ENCODE measurements at regions not wholly inside any gene's neighbourhood (a gene's known extent, or its start where the extent isn't known, plus 50 kb on each side); places are given as distances from the start of the nearest gene placed in this dataset.

GRCh38 chr22:49199224-49199623 lies 628.4 kb downstream of the BRD1 start:
- DNase-seq (ENCODE audit: extremely low read depth in 1 of 2, low read depth in 1 of 2): no peak

DNA sequence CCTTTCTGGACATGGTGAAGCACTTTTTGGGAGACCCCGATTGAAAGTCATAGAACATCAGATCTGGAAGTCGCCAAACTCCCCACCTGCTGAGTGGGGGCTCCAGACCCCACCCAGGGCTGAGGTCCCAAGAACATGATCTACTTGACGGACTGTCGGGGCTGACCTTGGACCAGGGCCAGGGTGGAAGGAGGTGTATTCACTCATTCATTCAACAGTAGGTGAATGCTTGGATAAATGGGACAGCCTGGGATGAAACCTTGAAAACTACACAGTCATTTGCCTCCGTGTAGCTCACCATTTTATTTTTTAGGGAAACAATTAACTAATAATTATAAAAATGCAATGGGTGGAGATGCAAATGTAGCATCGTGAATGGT lies 629.0 kb downstream of the BRD1 start:
- DNase-seq (ENCODE audit: extremely low read depth in 1 of 2, low read depth in 1 of 2): no peak

DNA sequence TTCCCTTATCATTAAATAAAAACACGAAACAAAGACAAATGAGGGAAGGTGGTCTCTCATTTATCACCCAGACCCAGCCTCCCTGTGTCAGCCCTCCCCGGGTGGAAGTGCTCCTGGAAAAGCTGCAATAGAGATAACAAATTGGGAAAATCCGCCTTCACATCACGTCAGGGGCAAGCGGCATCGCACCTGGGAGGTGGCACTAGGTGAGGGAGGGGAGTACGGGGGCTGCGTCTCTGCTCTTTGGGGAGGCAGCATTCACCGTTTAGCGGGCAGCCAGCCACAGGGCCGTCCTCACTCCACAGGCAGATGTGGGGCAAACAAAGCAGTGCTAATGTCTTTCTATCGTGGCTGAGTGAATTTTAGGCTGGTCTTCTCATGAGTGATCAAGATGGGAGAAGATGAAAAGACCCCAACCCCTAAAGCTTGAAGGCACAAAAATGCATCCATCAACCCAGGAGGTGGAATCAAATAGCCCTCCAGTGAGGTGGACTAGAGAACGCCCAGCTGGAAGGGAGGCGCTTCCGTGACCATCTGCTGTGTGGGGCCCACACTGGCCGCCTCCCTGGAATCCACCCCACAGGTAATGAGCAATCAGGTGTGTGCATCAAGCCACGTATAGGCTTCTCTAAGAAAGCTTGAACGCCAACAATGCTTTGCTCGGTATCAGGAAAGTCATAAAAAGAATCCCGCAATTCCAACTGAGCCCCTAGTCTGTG lies 629.5 kb downstream of the BRD1 start:
- DNase-seq (ENCODE audit: extremely low read depth in 1 of 2, low read depth in 1 of 2): no peak

GRCh38 chr22:49197505-49197904 lies 630.2 kb downstream of the BRD1 start:
- no peak for DNase-seq (ENCODE audit: extremely low read depth in 1 of 2, low read depth in 1 of 2)

DNA sequence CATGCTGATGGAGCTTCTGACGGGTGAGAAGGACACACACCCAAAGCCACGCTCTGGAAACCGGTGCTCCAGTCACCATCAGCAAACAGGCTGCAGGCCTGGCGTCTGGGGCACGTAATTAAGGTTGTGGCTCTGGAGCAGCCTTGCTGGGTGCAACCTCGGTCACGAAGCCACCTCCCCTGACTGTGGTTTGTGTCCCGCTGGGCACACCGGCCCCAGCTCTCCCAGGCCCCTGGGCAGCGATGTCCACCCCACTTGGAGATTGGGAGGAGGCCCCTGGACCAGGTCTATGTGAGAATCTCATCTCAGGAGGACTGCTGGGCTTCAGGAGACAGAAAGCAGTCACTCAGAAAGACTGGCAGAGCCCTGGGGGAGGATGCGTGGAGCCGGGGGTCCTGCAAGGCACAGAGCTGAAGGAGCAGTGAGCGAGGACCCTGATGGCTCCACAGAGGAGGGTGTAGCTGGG lies 631.6 kb downstream of the BRD1 start:
- DNase-seq (ENCODE audit: extremely low read depth in 1 of 2, low read depth in 1 of 2): no peak

DNA sequence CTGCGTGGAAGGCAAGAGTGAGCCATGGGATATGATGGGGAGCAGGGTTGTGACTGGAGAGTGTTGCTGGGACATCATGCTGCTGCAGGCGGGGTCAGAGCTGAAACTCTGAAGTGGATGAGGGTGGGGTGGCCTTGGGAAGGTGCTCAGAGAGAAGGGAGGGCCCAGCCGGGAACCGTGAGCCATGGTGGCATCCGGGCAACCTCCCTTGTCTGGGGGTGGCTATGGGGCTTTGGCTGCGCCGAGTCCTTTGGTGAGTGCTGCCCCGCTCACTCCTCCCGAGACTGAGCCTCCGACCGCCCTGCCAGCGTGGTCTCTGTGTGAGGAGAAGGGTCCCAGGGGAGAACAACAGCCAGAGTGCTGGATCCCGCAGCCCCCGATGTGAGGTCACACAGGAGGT lies 632.0 kb downstream of the BRD1 start:
- no peak for DNase-seq (ENCODE audit: extremely low read depth in 1 of 2, low read depth in 1 of 2)

DNA sequence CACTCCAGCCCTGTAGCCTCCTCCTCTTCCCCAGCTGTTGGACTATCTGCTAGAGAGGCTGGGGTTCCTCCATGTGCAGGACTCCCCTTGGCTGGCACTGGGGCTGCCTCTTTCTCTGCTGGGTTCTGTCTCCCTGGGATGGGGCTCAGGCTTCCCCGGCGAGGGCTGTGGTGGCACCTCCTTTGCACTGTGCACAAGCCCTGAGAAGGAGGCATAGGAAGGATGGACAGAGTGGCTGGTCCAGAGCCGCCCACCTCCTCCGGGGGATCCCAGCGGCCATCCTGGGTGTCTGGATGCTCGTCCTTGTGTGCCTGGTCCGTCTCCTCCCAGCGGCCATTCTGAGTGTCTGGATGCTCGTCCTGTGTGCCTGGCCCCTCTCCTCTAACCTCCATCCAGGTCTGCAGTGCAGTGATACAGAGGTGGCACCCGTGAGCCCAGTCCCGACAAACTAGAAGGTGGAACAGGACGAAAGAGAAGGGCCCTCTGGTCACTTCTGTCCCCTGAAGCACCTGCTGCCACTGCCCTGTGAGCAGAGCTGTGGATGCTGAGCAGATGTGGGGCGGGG lies 633.7 kb downstream of the BRD1 start:
- no peak for DNase-seq (ENCODE audit: extremely low read depth in 1 of 2, low read depth in 1 of 2)

DNA sequence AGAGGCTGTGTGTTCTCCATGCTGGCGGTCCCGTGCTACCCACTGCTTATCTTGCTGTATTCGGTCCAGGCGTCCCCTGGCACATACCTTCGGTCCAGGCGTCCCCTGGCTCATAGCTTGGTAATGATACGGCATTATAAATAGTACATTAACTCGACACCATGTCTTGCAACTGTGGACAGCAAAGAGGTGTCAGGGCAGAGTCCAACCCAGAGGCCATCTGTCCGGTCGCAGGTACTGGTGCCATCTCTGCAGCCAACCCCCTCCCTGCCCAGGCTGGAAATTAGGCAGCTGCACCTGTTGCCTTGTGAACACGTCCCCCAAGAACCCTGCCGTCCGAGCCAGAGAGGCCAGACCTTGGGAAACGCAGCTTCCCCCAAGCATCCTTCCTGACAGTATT lies 634.3 kb downstream of the BRD1 start:
- no peak for DNase-seq (ENCODE audit: extremely low read depth in 1 of 2, low read depth in 1 of 2)

- DNase-seq (ENCODE audit: extremely low read depth in 1 of 2, low read depth in 1 of 2): no peak
Observed at GRCh38 chr22:49192857-49193250, 634.8 kb downstream of the BRD1 start.

DNA sequence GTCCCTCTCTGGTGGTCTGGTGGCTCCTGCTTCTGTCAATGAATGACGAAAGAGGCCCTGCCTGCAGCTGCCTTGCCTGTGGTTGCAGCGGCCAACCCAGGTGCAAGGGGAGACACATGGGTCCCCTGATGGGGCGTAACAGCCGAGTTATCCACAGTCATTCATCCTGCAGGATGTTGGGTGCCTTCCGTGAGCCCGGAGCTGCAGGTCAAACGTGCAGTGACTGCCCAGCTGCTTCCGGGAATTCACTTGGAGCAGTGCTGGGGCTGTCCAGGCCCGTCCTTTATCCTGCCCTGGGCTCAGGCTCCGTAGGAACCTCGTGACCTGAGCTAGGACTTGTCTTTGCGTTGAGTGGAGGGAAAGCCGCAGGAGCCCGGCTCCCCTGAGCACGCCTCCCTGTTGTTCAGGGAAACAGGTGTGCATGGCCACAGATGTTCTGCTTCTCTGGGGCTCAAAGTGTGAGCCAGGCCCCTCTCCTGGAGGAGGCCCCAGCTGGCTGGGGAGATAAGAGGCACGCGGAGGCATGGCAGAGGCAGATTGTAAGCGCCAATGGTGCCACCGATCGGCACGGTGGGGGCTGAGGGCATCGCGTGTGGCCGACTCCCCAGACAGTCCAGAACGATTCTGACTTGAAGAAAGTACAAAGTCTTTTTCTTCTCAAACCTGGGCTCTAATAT lies 635.4 kb downstream of the BRD1 start:
- DNase-seq (ENCODE audit: extremely low read depth in 1 of 2, low read depth in 1 of 2): no peak

GRCh38 chr22:49191506-49191980 lies 636.1 kb downstream of the BRD1 start:
- no peak for DNase-seq (ENCODE audit: extremely low read depth in 1 of 2, low read depth in 1 of 2)

DNA sequence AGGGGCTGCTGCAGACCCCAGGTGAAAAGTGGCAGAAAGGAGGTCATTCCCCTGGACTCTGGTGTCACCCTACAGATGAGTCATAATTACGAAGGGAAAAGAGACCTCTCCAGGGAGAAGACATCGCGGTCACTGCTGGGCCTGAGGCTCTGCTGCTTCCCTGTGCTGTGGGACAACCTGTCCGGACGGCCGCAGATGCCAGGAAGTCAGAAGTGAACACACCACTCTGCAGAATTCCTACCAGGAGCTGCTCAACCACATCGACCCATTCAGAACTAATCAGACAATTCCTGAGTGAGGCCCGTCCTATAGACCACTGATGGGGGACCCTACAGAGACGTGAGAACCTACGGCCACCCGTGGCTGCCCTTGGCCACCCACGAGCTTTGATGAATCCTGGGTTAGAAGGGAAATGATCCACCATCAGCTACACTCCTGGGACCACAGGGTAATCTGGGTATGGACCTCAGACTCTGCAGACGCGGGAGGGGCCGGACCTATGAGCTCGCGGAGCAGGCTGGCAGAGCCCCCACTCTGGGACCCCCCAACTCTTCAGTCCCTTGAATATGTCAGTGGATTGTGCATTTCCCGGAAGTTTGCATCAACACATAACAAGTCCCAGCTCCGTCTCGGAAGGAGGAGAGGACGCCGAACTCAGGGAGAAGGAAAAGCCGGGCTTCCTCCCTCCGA lies 636.7 kb downstream of the BRD1 start:
- DNase-seq (ENCODE audit: extremely low read depth in 1 of 2, low read depth in 1 of 2): no peak

- no peak for DNase-seq (ENCODE audit: extremely low read depth in 1 of 2, low read depth in 1 of 2)
Observed at GRCh38 chr22:49189871-49190270, 637.8 kb downstream of the BRD1 start.

- no peak for DNase-seq (ENCODE audit: extremely low read depth in 1 of 2, low read depth in 1 of 2)
Observed at GRCh38 chr22:49188591-49188990, 639.1 kb downstream of the BRD1 start.

GRCh38 chr22:49188091-49188490 lies 639.6 kb downstream of the BRD1 start:
- no peak for DNase-seq (ENCODE audit: extremely low read depth in 1 of 2, low read depth in 1 of 2)

DNA sequence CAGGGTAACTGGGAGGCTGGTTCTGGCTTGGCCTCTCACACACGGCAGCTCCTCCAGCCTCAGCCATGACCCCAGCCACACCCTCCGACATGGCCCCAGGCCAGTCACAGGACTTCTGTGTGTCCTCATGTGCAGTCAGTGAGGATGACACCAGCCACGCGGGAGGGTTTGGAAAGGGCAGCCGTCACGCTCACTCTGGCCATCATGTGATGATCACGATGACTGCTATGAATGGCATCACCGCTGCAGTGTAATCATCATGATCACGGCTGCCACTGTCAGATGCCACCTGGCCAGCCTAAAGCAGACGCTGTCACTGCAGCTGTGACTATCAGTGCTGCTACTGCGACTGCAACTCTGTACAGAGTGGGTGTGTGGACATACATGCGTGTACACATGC lies 640.9 kb downstream of the BRD1 start:
- no peak for DNase-seq (ENCODE audit: extremely low read depth in 1 of 2, low read depth in 1 of 2)

GRCh38 chr22:49186293-49186692 lies 641.4 kb downstream of the BRD1 start:
- DNase-seq (ENCODE audit: extremely low read depth in 1 of 2, low read depth in 1 of 2): no peak

DNA sequence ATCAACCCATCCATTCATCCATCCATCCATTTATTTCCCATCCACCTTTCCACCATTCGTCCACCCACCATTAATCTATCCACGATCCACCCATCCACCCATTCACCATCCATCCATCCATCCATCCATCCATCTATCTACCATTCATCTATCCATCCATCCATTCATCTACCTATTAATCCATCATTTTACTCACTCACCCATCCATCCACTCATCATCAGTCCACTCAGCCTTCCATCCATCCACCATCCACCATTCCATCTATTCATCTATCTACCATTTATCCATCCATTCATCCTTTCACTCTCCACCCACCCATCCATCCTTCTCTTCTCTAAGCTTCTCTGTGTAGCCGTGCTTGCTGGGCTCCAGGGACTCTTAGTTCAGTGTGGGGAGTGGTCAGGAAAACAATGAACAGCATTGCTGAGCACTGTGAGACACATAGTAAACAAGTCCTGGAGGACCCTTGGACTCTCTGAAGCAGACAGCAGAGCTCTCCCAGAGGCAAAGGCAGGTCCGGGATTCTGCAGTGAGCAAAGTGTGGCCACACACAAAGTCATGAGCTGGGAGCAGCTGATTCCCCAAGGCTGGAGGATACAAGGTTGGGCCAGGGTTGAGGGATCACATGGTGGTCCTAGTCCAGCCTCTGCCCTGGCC lies 642.2 kb downstream of the BRD1 start:
- DNase-seq (ENCODE audit: extremely low read depth in 1 of 2, low read depth in 1 of 2): no peak

GRCh38 chr22:49184736-49185135 lies 642.9 kb downstream of the BRD1 start:
- no peak for DNase-seq (ENCODE audit: extremely low read depth in 1 of 2, low read depth in 1 of 2)

- no peak for DNase-seq (ENCODE audit: extremely low read depth in 1 of 2, low read depth in 1 of 2)
Observed at GRCh38 chr22:49183826-49184216, 643.9 kb downstream of the BRD1 start.

- DNase-seq (ENCODE audit: extremely low read depth in 1 of 2, low read depth in 1 of 2): no peak
Observed at GRCh38 chr22:49183208-49183825, 644.4 kb downstream of the BRD1 start.
